Adrenal gland (tissue), 9 donors: ENCODE measurements at regions not wholly inside any gene's neighbourhood (a gene's known extent, or its start where the extent isn't known, plus 50 kb on each side); places are given as distances from the start of the nearest gene placed in this dataset.

ENCODE experiments used
- DNase-seq, 7 donors: peaks; one replicate each; pipeline ENCODE4 v3.0.0-alpha.2; 2019 to 2020
- H3K27ac ChIP-seq, 5 donors: fragments of 200-600 bp; sonication (generic) in 4 of 5; 1 replicate in 3 of 5; 2 replicates in 2 of 5; pipeline versions ENCODE4 v1.5.1 to v1.8.0; 2016 to 2020; ENCODE audit warnings: mild to moderate bottlenecking in 1 of 5
- H3K27me3 ChIP-seq: fragments of 200-600 bp; 2 replicates; pipeline ENCODE4 v1.8.0; 2021
- H3K36me3 ChIP-seq, 2 donors: fragments of 200-600 bp; replicated peaks in 1 of 2; 1 replicate in 1 of 2; 2 replicates in 1 of 2; pipeline versions ENCODE4 v1.5.1 to v1.8.0; 2018 to 2022
- H3K4me1 ChIP-seq, 2 donors: fragments of 200-600 bp; replicated peaks in 1 of 2; 1 replicate in 1 of 2; 2 replicates in 1 of 2; pipeline versions ENCODE4 v1.5.1 to v1.8.0; 2018 to 2021
- H3K4me3 ChIP-seq, 4 donors: fragments of 200-600 bp; sonication (generic) in 3 of 4; one replicate each; pipeline ENCODE4 v1.5.1; 2016 to 2018
- H3K9me3 ChIP-seq, 3 donors: fragments of 200-600 bp; sonication (generic) in 1 of 3; replicated peaks in 1 of 3; 1 replicate in 2 of 3; 2 replicates in 1 of 3; pipeline versions ENCODE4 v1.5.1 to v1.8.0; 2016 to 2021
- CTCF ChIP-seq, 6 experiments: fragments of 450-650 bp in 4 of 6; fragments of 200-600 bp in 2 of 6; sonication (generic) in 1 of 6; IDR thresholded peaks; 1 replicate in 5 of 6; 2 replicates in 1 of 6; pipeline versions ENCODE4 v1.5.1 to v1.8.0; 2016 to 2021; ENCODE audit warnings: antibody characterized with exemption in 6 of 6, mild to moderate bottlenecking in 2 of 6, moderate library complexity in 1 of 6
- POLR2A ChIP-seq, 2 donors: fragments of 450-650 bp; IDR thresholded peaks; one replicate each; pipeline ENCODE4 v1.6.1; 2017; ENCODE audit warnings: antibody characterized with exemption in 2 of 2, mild to moderate bottlenecking in 2 of 2, moderate library complexity in 1 of 2
- WGBS, 4 donors: extraction: QIAGEN DNeasy Blood & Tissue Kit in 2 of 4; methylation state at CpG; one replicate each; pipeline versions ENCODE4 v1.1.5 to v1.1.7; 2013 to 2017; 5-methylcytosine and 5-hydroxymethylcytosine counted together
- intact Hi-C, 2 donors: fragments of 100-400 bp; cut with DNase I; formaldehyde crosslinking; loops; one replicate each; pipeline versions ENCODE4 v1.14.1 to v1.15.0; 2022 to 2023
- donor health status: healthy with polysubstance abuse.
- donor health status: Bipolar disorder and iron deficiency.
- donor health status: DM: yes; HTN: yes; CAD: no.
- donor health status: DM: no; HTN: no; CAD: no.
- donor health status: DM: no; HTN: no; CAD: no.

GRCh38 chr4:123776267-123776666 lies 379.7 kb downstream of the SPRY1 start:
- no peak for DNase-seq
- Histone ChIP-seq H3K27ac (no peak overlapping the region), H3K27me3 (no peaks in the 10 kb centered on the region), H3K4me1 (no peaks in the 10 kb centered on the region), H3K4me3 (no peak overlapping the region), H3K36me3 (no peaks in the 10 kb centered on the region), H3K9me3 (no peaks in the 10 kb centered on the region)
- intact Hi-C loops = no loop called here
- TF ChIP-seq CTCF (IDR thresholded peaks at IDR 0.05) (no peak), POLR2A (IDR thresholded peaks at IDR 0.05) (no peak)
- WGBS, 4 donors = 80 to 92% (median 84%) methylated on average over 1 of the region's 1 CpG

- H3K4me3 ChIP-seq = no peak overlapping the region
- intact Hi-C loops = no loop called here
- no peak for DNase-seq
- H3K4me1 ChIP-seq = no peaks in the 10 kb centered on the region
- H3K9me3 ChIP-seq = no peaks in the 10 kb centered on the region
- TF ChIP-seq POLR2A (IDR thresholded peaks at IDR 0.05) (no peak), CTCF (IDR thresholded peaks at IDR 0.05) (no peak)
- peak overlapping the region in 1 of 5 donors; percentile 4 for H3K27ac ChIP-seq
- H3K36me3 ChIP-seq = no peaks in the 10 kb centered on the region
- WGBS, 4 donors = 67 to 75% (median 73%) methylated on average over 1 of the region's 1 CpG
- no peaks in the 10 kb centered on the region for H3K27me3 ChIP-seq
These were observed 380.8 kb downstream of the SPRY1 start for GRCh38 chr4:123777373-123777772.

GRCh38 chr4:123783151-123783790 lies 386.7 kb downstream of the SPRY1 start:
- no peak for DNase-seq
- 75 to 83% (median 78%) methylated on average over 3 of the region's 3 CpGs for WGBS, 4 donors
- H3K36me3 ChIP-seq = no peaks in the 10 kb centered on the region
- H3K4me1 ChIP-seq = no peaks in the 10 kb centered on the region
- no peaks in the 10 kb centered on the region for H3K9me3 ChIP-seq
- intact Hi-C loops = no loop called here
- TF ChIP-seq CTCF (IDR thresholded peaks at IDR 0.05) (no peak), POLR2A (IDR thresholded peaks at IDR 0.05) (no peak)
- H3K27me3 ChIP-seq = no peaks in the 10 kb centered on the region
- no peak overlapping the region for H3K4me3 ChIP-seq
- no peak overlapping the region for H3K27ac ChIP-seq

GRCh38 chr4:123783921-123784320 lies 387.3 kb downstream of the SPRY1 start:
- Histone ChIP-seq H3K36me3 (no peaks in the 10 kb centered on the region), H3K4me3 (no peak overlapping the region), H3K27ac (no peak overlapping the region), H3K9me3 (no peaks in the 10 kb centered on the region), H3K27me3 (no peaks in the 10 kb centered on the region), H3K4me1 (no peaks in the 10 kb centered on the region)
- no peak for TF ChIP-seq POLR2A (IDR thresholded peaks at IDR 0.05)
- TF ChIP-seq CTCF (IDR thresholded peaks at IDR 0.05) = no peak
- intact Hi-C loops = no loop called here
- no peak for DNase-seq
